Mucosa of descending colon (tissue), 3 donors: ENCODE measurements at regions not wholly inside any gene's neighbourhood (a gene's known extent, or its start where the extent isn't known, plus 50 kb on each side); places are given as distances from the start of the nearest gene placed in this dataset.

Experiments used
- ATAC-seq: fragments of 200-7000 bp; cut with Tn5 transposase; one replicate; pipeline ENCODE4 v1.9.1; 2020; ENCODE audit warnings: mild to moderate bottlenecking, moderate library complexity
- DNase-seq, 3 donors: peaks; one replicate each; pipeline ENCODE4 v3.0.0-alpha.2; 2020
- H3K36me3 ChIP-seq: fragments of 200-600 bp; one replicate; pipeline ENCODE4 v1.8.0; 2021; ENCODE audit warnings: low read depth, mild to moderate bottlenecking
- H3K4me1 ChIP-seq: fragments of 200-600 bp; one replicate; pipeline ENCODE4 v1.8.0; 2021; ENCODE audit warnings: low read depth, mild to moderate bottlenecking
- H3K4me3 ChIP-seq: fragments of 200-600 bp; one replicate; pipeline ENCODE4 v1.8.0; 2021; ENCODE audit warnings: mild to moderate bottlenecking
- H3K9me3 ChIP-seq: fragments of 200-600 bp; one replicate; pipeline ENCODE4 v1.8.0; 2021; ENCODE audit warnings: mild to moderate bottlenecking
- intact Hi-C, 2 donors: fragments of 100-400 bp; cut with DNase I in 1 of 2; cut with micrococcal nuclease in 1 of 2; formaldehyde crosslinking; loops; one replicate each; pipeline versions ENCODE4 v1.11.0 to v1.11.1; 2022; cut with DNase I, micrococcal nuclease
- TF ChIP-seq, protein P1 (sequence below): fragments of 200-600 bp; IDR thresholded peaks from one replicate; pipeline ENCODE4 v1.8.0; 2022; ENCODE audit warnings: antibody characterized with exemption, mild to moderate bottlenecking
- donor health status: DM: no; HTN: no; CAD: no; lungs with moderate emphysema.
- donor health status: DM: no; HTN: no; CAD: no.
- donor health status: DM: no; HTN: yes; CAD: no.

DNA sequence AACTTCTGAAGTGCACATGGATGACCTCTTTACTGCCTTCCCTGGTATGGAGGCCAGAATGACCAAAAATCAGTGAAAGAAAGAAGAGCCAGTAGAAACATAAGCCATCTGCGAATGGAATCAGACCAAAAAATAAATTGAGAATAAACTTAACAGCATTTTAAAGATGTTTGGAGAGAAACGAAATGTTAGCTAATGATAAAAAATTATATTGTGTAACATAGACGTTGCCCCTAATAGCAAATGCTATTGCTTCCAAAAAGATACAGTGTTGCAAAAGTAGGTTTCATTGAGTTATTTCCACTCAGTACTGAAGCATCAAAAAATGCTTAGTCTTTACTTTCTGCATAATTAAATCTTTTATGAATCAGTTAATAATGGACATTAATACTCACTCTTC, 371.7 kb downstream of the LIG4 start:
- no peak for DNase-seq
- Histone ChIP-seq H3K4me3 (no peak overlapping the region), H3K9me3 (no peaks in the 10 kb centered on the region), H3K4me1 (no peaks in the 10 kb centered on the region), H3K36me3 (no peaks in the 10 kb centered on the region)
- intact Hi-C loops, result no loop called here
- ATAC-seq, result no peak
- TF ChIP-seq, protein P1, sequence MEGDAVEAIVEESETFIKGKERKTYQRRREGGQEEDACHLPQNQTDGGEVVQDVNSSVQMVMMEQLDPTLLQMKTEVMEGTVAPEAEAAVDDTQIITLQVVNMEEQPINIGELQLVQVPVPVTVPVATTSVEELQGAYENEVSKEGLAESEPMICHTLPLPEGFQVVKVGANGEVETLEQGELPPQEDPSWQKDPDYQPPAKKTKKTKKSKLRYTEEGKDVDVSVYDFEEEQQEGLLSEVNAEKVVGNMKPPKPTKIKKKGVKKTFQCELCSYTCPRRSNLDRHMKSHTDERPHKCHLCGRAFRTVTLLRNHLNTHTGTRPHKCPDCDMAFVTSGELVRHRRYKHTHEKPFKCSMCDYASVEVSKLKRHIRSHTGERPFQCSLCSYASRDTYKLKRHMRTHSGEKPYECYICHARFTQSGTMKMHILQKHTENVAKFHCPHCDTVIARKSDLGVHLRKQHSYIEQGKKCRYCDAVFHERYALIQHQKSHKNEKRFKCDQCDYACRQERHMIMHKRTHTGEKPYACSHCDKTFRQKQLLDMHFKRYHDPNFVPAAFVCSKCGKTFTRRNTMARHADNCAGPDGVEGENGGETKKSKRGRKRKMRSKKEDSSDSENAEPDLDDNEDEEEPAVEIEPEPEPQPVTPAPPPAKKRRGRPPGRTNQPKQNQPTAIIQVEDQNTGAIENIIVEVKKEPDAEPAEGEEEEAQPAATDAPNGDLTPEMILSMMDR, result no peak

DNA sequence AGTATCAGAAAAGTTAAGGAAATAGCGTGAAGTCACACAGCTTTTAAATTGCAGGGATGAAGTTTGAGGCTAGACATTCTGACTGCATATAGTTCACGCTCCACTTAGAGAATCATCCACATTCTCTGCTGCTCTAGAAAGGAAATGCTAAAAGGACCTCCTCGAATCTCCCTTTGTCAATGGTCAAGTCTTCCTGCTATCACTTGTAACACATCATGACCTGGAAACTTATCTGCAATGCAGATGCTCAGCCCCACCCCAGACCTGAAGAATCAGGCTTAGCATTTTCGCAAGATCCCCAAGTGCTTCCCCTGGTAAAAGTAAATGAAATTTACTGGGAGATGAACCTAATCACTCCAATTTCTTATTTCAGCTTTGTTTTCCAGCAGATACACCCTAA, 372.1 kb downstream of the LIG4 start:
- H3K9me3 ChIP-seq, result no peaks in the 10 kb centered on the region
- intact Hi-C loops, result no loop called here
- ATAC-seq, result no peak
- no peaks in the 10 kb centered on the region for H3K4me1 ChIP-seq
- TF ChIP-seq, protein P1, result no peak
- H3K36me3 ChIP-seq, result no peaks in the 10 kb centered on the region
- no peak overlapping the region for H3K4me3 ChIP-seq
- DNase-seq, result no peak

GRCh38 chr13:107842562-107843180, 372.7 kb downstream of the LIG4 start:
- Histone ChIP-seq H3K36me3 (no peaks in the 10 kb centered on the region), H3K4me1 (no peaks in the 10 kb centered on the region), H3K4me3 (no peak overlapping the region), H3K9me3 (no peaks in the 10 kb centered on the region)
- DNase-seq (no peak), ATAC-seq (no peak)
- TF ChIP-seq, protein P1, result no peak
- intact Hi-C loops, result no loop called here

GRCh38 chr13:107838588-107839161, 376.7 kb downstream of the LIG4 start:
- ATAC-seq, result no peak
- Histone ChIP-seq H3K4me1 (no peaks in the 10 kb centered on the region), H3K4me3 (no peak overlapping the region), H3K36me3 (no peaks in the 10 kb centered on the region), H3K9me3 (no peaks in the 10 kb centered on the region)
- TF ChIP-seq, protein P1, result no peak
- no peak for DNase-seq
- intact Hi-C loops, result no loop called here

GRCh38 chr13:107836685-107837084, 378.7 kb downstream of the LIG4 start:
- intact Hi-C loops, result no loop called here
- H3K9me3 ChIP-seq, result no peaks in the 10 kb centered on the region
- ATAC-seq (no peak), DNase-seq (no peak)
- TF ChIP-seq, protein P1, result no peak
- no peaks in the 10 kb centered on the region for H3K36me3 ChIP-seq
- H3K4me3 ChIP-seq, result no peak overlapping the region
- H3K4me1 ChIP-seq, result no peaks in the 10 kb centered on the region
